ENCODE measurements at regions not wholly inside any gene's neighbourhood (a gene's known extent, or its start where the extent isn't known, plus 50 kb on each side); places are given as distances from the start of the nearest gene placed in this dataset.

GRCh38 chr3:189117087-189117486, 54.7 kb upstream of the TPRG1 start:
- no peak for DNase-seq (ENCODE audit: low read depth)

- no peak for DNase-seq (ENCODE audit: low read depth)
Observed at GRCh38 chr3:189118896-189119295, 52.9 kb upstream of the TPRG1 start.

- DNase-seq (ENCODE audit: low read depth) = no peak
Observed at GRCh38 chr3:189119950-189120349, 51.8 kb upstream of the TPRG1 start.

DNA sequence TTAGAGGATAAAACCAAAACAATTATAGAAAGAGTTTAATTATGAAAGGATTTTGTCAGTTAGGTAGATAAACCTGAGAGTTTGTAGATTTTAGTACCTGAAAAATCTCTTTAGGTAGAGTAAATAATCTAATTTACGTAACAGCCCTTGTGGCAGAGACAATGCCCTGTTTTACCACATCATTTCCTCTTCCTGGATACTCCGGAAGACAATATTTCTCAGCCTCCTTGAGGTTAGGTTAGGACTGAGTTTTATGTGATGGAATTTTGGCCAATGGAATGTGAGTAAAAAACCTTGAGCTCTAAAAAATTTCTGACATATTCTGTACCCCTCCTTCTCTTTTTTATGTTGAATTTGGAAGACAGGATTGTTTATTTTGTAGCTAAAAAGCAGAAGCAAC, 50.7 kb upstream of the TPRG1 start:
- no peak for DNase-seq (ENCODE audit: low read depth)

Data from Daoy (cell line).